ENCODE measurements at regions not wholly inside any gene's neighbourhood (a gene's known extent, or its start where the extent isn't known, plus 50 kb on each side); places are given as distances from the start of the nearest gene placed in this dataset.

- TF ChIP-seq RAD21 (IDR thresholded peaks at IDR 0.05; ENCODE audit: low read depth) (no peak), CEBPB (IDR thresholded peaks at IDR 0.05) (no peak)
These were observed 473.3 kb upstream of the PLXNA2 start for GRCh38 chr1:208717525-208717924.

GRCh38 chr1:208722592-208722991 lies 478.4 kb upstream of the PLXNA2 start:
- TF ChIP-seq TAF1 (IDR thresholded peaks at IDR 0.05; ENCODE audit: low read depth) (no peak), YY1 (IDR thresholded peaks at IDR 0.05; ENCODE audit: low read depth) (no peak), CEBPB (IDR thresholded peaks at IDR 0.05) (no peak), ZBTB7A (IDR thresholded peaks at IDR 0.05; ENCODE audit: low read depth) (no peak), MAX (IDR thresholded peaks at IDR 0.05) (no peak), NFIC (IDR thresholded peaks at IDR 0.05) (no peak), EP300 (IDR thresholded peaks at IDR 0.05; ENCODE audit: borderline replicate concordance) (no peak), REST (IDR thresholded peaks at IDR 0.05; ENCODE audit: low read depth) (no peak), TEAD4 (IDR thresholded peaks at IDR 0.05) (no peak), CREB1 (IDR thresholded peaks at IDR 0.05; ENCODE audit: low read depth) (no peak)

GRCh38 chr1:208724079-208724478 lies 479.9 kb upstream of the PLXNA2 start:
- TF ChIP-seq TEAD4 (IDR thresholded peaks at IDR 0.05) (no peak), REST (IDR thresholded peaks at IDR 0.05; ENCODE audit: low read depth) (no peak), TCF12 (IDR thresholded peaks at IDR 0.05; ENCODE audit: low read depth) (no peak), CEBPB (IDR thresholded peaks at IDR 0.05) (no peak), RAD21 (IDR thresholded peaks at IDR 0.05; ENCODE audit: low read depth) (no peak), ZBTB7A (IDR thresholded peaks at IDR 0.05; ENCODE audit: low read depth) (no peak), FOXM1 (IDR thresholded peaks at IDR 0.05; ENCODE audit: borderline replicate concordance, low read depth) (no peak), EGR1 (IDR thresholded peaks at IDR 0.05) (no peak), USF1 (IDR thresholded peaks at IDR 0.05) (no peak), MAX (IDR thresholded peaks at IDR 0.05) (no peak), EP300 (IDR thresholded peaks at IDR 0.05; ENCODE audit: borderline replicate concordance) (no peak), YY1 (IDR thresholded peaks at IDR 0.05; ENCODE audit: low read depth) (no peak), CREB1 (IDR thresholded peaks at IDR 0.05; ENCODE audit: low read depth) (no peak), TAF1 (IDR thresholded peaks at IDR 0.05; ENCODE audit: low read depth) (no peak), NFIC (IDR thresholded peaks at IDR 0.05) (no peak)

GRCh38 chr1:208728815-208729214 lies 484.6 kb upstream of the PLXNA2 start:
- no peak for TF ChIP-seq USF1 (IDR thresholded peaks at IDR 0.05)
- no peak for TF ChIP-seq TAF1 (IDR thresholded peaks at IDR 0.05; ENCODE audit: low read depth)
- no peak for TF ChIP-seq REST (IDR thresholded peaks at IDR 0.05; ENCODE audit: low read depth)
- no peak for TF ChIP-seq RAD21 (IDR thresholded peaks at IDR 0.05; ENCODE audit: low read depth)
- TF ChIP-seq NFIC (IDR thresholded peaks at IDR 0.05) = no peak
- TF ChIP-seq CREB1 (IDR thresholded peaks at IDR 0.05; ENCODE audit: low read depth) = no peak
- TF ChIP-seq EGR1 (IDR thresholded peaks at IDR 0.05) = no peak
- TF ChIP-seq TCF12 (IDR thresholded peaks at IDR 0.05; ENCODE audit: low read depth) = no peak
- TF ChIP-seq YY1 (IDR thresholded peaks at IDR 0.05; ENCODE audit: low read depth) = no peak
- no peak for TF ChIP-seq FOXM1 (IDR thresholded peaks at IDR 0.05; ENCODE audit: borderline replicate concordance, low read depth)
- no peak for TF ChIP-seq ZBTB7A (IDR thresholded peaks at IDR 0.05; ENCODE audit: low read depth)
- no peak for TF ChIP-seq MAX (IDR thresholded peaks at IDR 0.05)
- TF ChIP-seq TEAD4 (IDR thresholded peaks at IDR 0.05) = no peak
- TF ChIP-seq EP300 (IDR thresholded peaks at IDR 0.05; ENCODE audit: borderline replicate concordance) = no peak
- no peak for TF ChIP-seq CEBPB (IDR thresholded peaks at IDR 0.05)

Measured in Ishikawa (cell line).